Endodermal cell (in vitro differentiated cells): ENCODE measurements at regions not wholly inside any gene's neighbourhood (a gene's known extent, or its start where the extent isn't known, plus 50 kb on each side); places are given as distances from the start of the nearest gene placed in this dataset.

Experiments
- DNase-seq: peaks from one replicate; pipeline ENCODE4 v3.0.0-alpha.2; 2017
- H3K27ac ChIP-seq: 2 replicates; pipeline ENCODE4 v1.5.1; 2013; ENCODE audit warnings: mild to moderate bottlenecking, low read depth, low read length, moderate library complexity
- H3K27me3 ChIP-seq: 2 replicates; pipeline ENCODE4 v1.6.1; 2013; ENCODE audit warnings: mild to moderate bottlenecking, low read length, moderate library complexity; ENCODE audit not compliant: insufficient read depth, control insufficient read depth, poor library complexity, severe bottlenecking
- H3K36me3 ChIP-seq: 2 replicates; pipeline ENCODE4 v1.7.0; 2013; ENCODE audit warnings: mild to moderate bottlenecking, low read length, moderate library complexity; ENCODE audit not compliant: control insufficient read depth, insufficient read depth
- H3K4me1 ChIP-seq: one replicate; pipeline ENCODE4 v1.7.0; 2013; ENCODE audit warnings: low read length; ENCODE audit not compliant: control insufficient read depth, insufficient read depth
- H3K4me3 ChIP-seq: 2 replicates; pipeline ENCODE4 v1.5.1; 2013; ENCODE audit warnings: mild to moderate bottlenecking, low read length, moderate library complexity
- H3K9ac ChIP-seq: 2 replicates; pipeline ENCODE4 v1.6.1; 2013; ENCODE audit warnings: mild to moderate bottlenecking, low read length, moderate library complexity; ENCODE audit not compliant: poor library complexity, severe bottlenecking; ENCODE audit errors: extremely low read depth
- H3K9me3 ChIP-seq: 2 replicates; pipeline ENCODE4 v1.6.1; 2013; ENCODE audit warnings: mild to moderate bottlenecking, low read length, moderate library complexity; ENCODE audit not compliant: control insufficient read depth
- H3K27ac Mint-ChIP-seq: 2 replicates; pipeline ENCODE4 v1.8.0; 2020; ENCODE audit warnings: mixed read lengths
- H3K27me3 Mint-ChIP-seq: 2 replicates; pipeline ENCODE4 v1.8.0; 2021; ENCODE audit warnings: mild to moderate bottlenecking, mixed read lengths; ENCODE audit not compliant: insufficient read depth
- H3K36me3 Mint-ChIP-seq: 2 replicates; pipeline ENCODE4 v1.8.0; 2020; ENCODE audit warnings: low read depth, mixed read lengths
- H3K4me1 Mint-ChIP-seq: 2 replicates; pipeline ENCODE4 v1.8.0; 2020; ENCODE audit warnings: mixed read lengths
- H3K4me3 Mint-ChIP-seq: 2 replicates; pipeline ENCODE4 v1.8.0; 2020; ENCODE audit warnings: mild to moderate bottlenecking, moderate library complexity, mixed read lengths
- H3K9me3 Mint-ChIP-seq: 2 replicates; pipeline ENCODE4 v1.8.0; 2020; ENCODE audit warnings: mild to moderate bottlenecking, mixed read lengths
- CTCF ChIP-seq: fragments of 200-600 bp; sonication (generic); conservative IDR thresholded peaks from 2 replicates; pipeline ENCODE4 v1.5.0; 2021; ENCODE audit warnings: antibody characterized with exemption, mild to moderate bottlenecking
- WGBS, 2 experiments: methylation state at CpG; one replicate each; pipeline versions ENCODE4 v1.1.5 to v1.1.7; 2013; ENCODE audit warnings: missing lambda C conversion rate in 2 of 2, mixed read lengths in 1 of 2; ENCODE audit not compliant: insufficient coverage in 1 of 2, insufficient read length in 1 of 2; 5-methylcytosine and 5-hydroxymethylcytosine counted together

- Histone ChIP-seq H3K4me3 (no peak overlapping the region), H3K27me3 (no peaks in the 10 kb centered on the region), H3K9ac (no peak overlapping the region), H3K36me3 (no peaks in the 10 kb centered on the region), H3K9me3 (no peaks in the 10 kb centered on the region), H3K27ac (no peak overlapping the region), H3K4me1 (peaks cover 3% of the 10 kb centered on the region)
- Mint-ChIP-seq H3K4me3 (no peak overlapping the region), H3K27me3 (peaks cover 52% of the 10 kb centered on the region), H3K27ac (peak overlapping the region; percentile 27), H3K9me3 (no peaks in the 10 kb centered on the region), H3K36me3 (no peaks in the 10 kb centered on the region), H3K4me1 (peaks cover 29% of the 10 kb centered on the region)
- DNase-seq: peak; percentile 92
- no peak for TF ChIP-seq CTCF
- WGBS, 2 experiments: 19% methylated on average over 2 of the region's 2 CpGs; no CpG with 5 or more reads in 1 of the 2 experiments
Observed at GRCh38 chr12:5222011-5222461, 178.4 kb downstream of the KCNA5 start.

GRCh38 chr12:5222729-5223128 lies 179.1 kb downstream of the KCNA5 start:
- WGBS, 2 experiments: 92% methylated on average over 5 of the region's 5 CpGs
- Mint-ChIP-seq H3K4me3 (no peak overlapping the region), H3K9me3 (no peaks in the 10 kb centered on the region), H3K27me3 (peaks cover 46% of the 10 kb centered on the region), H3K4me1 (peaks cover 30% of the 10 kb centered on the region), H3K27ac (no peak overlapping the region), H3K36me3 (no peaks in the 10 kb centered on the region)
- no peak for DNase-seq
- Histone ChIP-seq H3K9ac (no peak overlapping the region), H3K27ac (no peak overlapping the region), H3K27me3 (no peaks in the 10 kb centered on the region), H3K4me3 (no peak overlapping the region), H3K36me3 (no peaks in the 10 kb centered on the region), H3K4me1 (peaks cover 3% of the 10 kb centered on the region), H3K9me3 (no peaks in the 10 kb centered on the region)
- TF ChIP-seq CTCF: no peak

DNA sequence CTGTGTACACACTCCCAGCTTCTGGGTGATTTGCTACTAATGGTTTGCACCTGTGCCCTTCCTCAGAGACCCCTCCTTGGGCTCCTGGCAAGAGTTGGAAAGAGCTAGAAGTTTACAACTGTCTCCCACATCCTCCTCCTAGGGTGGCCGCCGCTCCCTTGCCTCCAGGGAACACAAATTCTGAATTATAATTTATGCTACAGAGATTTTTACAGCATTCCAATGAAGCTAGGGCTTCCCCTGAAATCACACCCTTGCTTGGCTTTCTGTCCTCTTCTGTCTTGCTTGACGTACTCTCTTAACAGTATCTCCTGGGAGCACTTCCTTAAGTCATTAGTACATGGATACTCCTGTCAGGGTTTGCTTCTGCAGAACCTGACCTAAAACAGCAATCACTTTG lies 180.2 kb downstream of the KCNA5 start:
- Histone ChIP-seq H3K27me3 (no peaks in the 10 kb centered on the region), H3K9me3 (peaks cover 9% of the 10 kb centered on the region), H3K27ac (no peak overlapping the region), H3K4me1 (peaks cover 3% of the 10 kb centered on the region), H3K36me3 (no peaks in the 10 kb centered on the region), H3K4me3 (no peak overlapping the region), H3K9ac (no peak overlapping the region)
- Mint-ChIP-seq H3K27ac (no peak overlapping the region), H3K36me3 (peaks cover 3% of the 10 kb centered on the region), H3K27me3 (peaks cover 41% of the 10 kb centered on the region), H3K4me3 (no peak overlapping the region), H3K9me3 (peaks cover 7% of the 10 kb centered on the region), H3K4me1 (peaks cover 34% of the 10 kb centered on the region)
- DNase-seq: no peak
- 97 to 100% methylated on average over 1 to 3 of the region's 3 CpGs for WGBS, 2 experiments
- no peak for TF ChIP-seq CTCF
